Cardiac muscle cell (in vitro differentiated cells and primary cell): ENCODE measurements at regions not wholly inside any gene's neighbourhood (a gene's known extent, or its start where the extent isn't known, plus 50 kb on each side); places are given as distances from the start of the nearest gene placed in this dataset.

Experiments used
- DNase-seq, 2 donors: peaks; one replicate each; pipeline versions ENCODE4 v3.0.0 to v3.0.0-alpha.2; 2010 to 2017; ENCODE audit warnings: low read depth in 1 of 2, low spot score in 1 of 2
- H3K27ac ChIP-seq: fragments of 200-600 bp; sonication (generic); 2 replicates; pipeline ENCODE4 v1.5.1; 2016
- H3K27me3 ChIP-seq: fragments of 200-600 bp; sonication (generic); 2 replicates; pipeline ENCODE4 v1.6.0; 2016; ENCODE audit warnings: control low read depth
- H3K36me3 ChIP-seq: fragments of 200-600 bp; sonication (generic); 2 replicates; pipeline ENCODE4 v1.5.1; 2016; ENCODE audit warnings: control low read depth
- H3K4me1 ChIP-seq: fragments of 200-600 bp; sonication (generic); 2 replicates; pipeline ENCODE4 v1.8.1; 2017; ENCODE audit warnings: low read depth, mild to moderate bottlenecking, mixed run types
- H3K4me3 ChIP-seq: fragments of 200-600 bp; sonication (generic); 2 replicates; pipeline ENCODE4 v1.5.1; 2016; ENCODE audit warnings: mild to moderate bottlenecking
- H3K9me3 ChIP-seq: fragments of 200-600 bp; sonication (generic); 2 replicates; pipeline ENCODE4 v1.5.1; 2017; ENCODE audit warnings: low read depth, mild to moderate bottlenecking, control low read depth
- TF ChIP-seq, protein P1 (sequence below): IDR thresholded peaks from 2 replicates; pipeline ENCODE4 v1.5.1; 2012; ENCODE audit warnings: low read depth, mild to moderate bottlenecking, low read length

- H3K27me3 ChIP-seq: no peaks in the 10 kb centered on the region
- H3K27ac ChIP-seq: no peak overlapping the region
- no peaks in the 10 kb centered on the region for H3K9me3 ChIP-seq
- H3K4me3 ChIP-seq: no peak overlapping the region
- DNase-seq: no peak
- TF ChIP-seq, protein P1, sequence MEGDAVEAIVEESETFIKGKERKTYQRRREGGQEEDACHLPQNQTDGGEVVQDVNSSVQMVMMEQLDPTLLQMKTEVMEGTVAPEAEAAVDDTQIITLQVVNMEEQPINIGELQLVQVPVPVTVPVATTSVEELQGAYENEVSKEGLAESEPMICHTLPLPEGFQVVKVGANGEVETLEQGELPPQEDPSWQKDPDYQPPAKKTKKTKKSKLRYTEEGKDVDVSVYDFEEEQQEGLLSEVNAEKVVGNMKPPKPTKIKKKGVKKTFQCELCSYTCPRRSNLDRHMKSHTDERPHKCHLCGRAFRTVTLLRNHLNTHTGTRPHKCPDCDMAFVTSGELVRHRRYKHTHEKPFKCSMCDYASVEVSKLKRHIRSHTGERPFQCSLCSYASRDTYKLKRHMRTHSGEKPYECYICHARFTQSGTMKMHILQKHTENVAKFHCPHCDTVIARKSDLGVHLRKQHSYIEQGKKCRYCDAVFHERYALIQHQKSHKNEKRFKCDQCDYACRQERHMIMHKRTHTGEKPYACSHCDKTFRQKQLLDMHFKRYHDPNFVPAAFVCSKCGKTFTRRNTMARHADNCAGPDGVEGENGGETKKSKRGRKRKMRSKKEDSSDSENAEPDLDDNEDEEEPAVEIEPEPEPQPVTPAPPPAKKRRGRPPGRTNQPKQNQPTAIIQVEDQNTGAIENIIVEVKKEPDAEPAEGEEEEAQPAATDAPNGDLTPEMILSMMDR: no peak
- H3K36me3 ChIP-seq: no peaks in the 10 kb centered on the region
- peaks cover 7% of the 10 kb centered on the region for H3K4me1 ChIP-seq
Measured at GRCh38 chr4:62235911-62236310, 1035.8 kb downstream of the ADGRL3 start.

GRCh38 chr4:62232814-62233213, 1032.7 kb downstream of the ADGRL3 start:
- TF ChIP-seq, protein P1: no peak
- DNase-seq: peak in 1 of 2 donors; percentile 21

GRCh38 chr4:62231994-62232393, 1031.9 kb downstream of the ADGRL3 start:
- Histone ChIP-seq H3K4me3 (no peak overlapping the region), H3K9me3 (no peaks in the 10 kb centered on the region), H3K36me3 (no peaks in the 10 kb centered on the region), H3K4me1 (peaks cover 7% of the 10 kb centered on the region), H3K27ac (no peak overlapping the region), H3K27me3 (no peaks in the 10 kb centered on the region)
- DNase-seq: no peak
- TF ChIP-seq, protein P1: no peak

More at GRCh38 chr4:62232814-62233213, 1032.7 kb downstream of the ADGRL3 start:
- Histone ChIP-seq H3K4me3 (no peak overlapping the region), H3K27me3 (no peaks in the 10 kb centered on the region), H3K27ac (no peak overlapping the region), H3K9me3 (no peaks in the 10 kb centered on the region), H3K36me3 (no peaks in the 10 kb centered on the region), H3K4me1 (peaks cover 7% of the 10 kb centered on the region)

GRCh38 chr4:62226082-62226481, 1026.0 kb downstream of the ADGRL3 start:
- no peaks in the 10 kb centered on the region for H3K4me1 ChIP-seq
- H3K27ac ChIP-seq: no peak overlapping the region
- H3K9me3 ChIP-seq: no peaks in the 10 kb centered on the region
- H3K36me3 ChIP-seq: no peaks in the 10 kb centered on the region
- no peaks in the 10 kb centered on the region for H3K27me3 ChIP-seq
- TF ChIP-seq, protein P1: no peak
- no peak overlapping the region for H3K4me3 ChIP-seq
- DNase-seq: no peak

- no peaks in the 10 kb centered on the region for H3K4me1 ChIP-seq
- DNase-seq: no peak
- H3K27me3 ChIP-seq: no peaks in the 10 kb centered on the region
- no peak overlapping the region for H3K27ac ChIP-seq
- no peaks in the 10 kb centered on the region for H3K9me3 ChIP-seq
- TF ChIP-seq, protein P1: no peak
- no peaks in the 10 kb centered on the region for H3K36me3 ChIP-seq
- H3K4me3 ChIP-seq: no peak overlapping the region
Measured at GRCh38 chr4:62222121-62222520, 1022.0 kb downstream of the ADGRL3 start.

DNA sequence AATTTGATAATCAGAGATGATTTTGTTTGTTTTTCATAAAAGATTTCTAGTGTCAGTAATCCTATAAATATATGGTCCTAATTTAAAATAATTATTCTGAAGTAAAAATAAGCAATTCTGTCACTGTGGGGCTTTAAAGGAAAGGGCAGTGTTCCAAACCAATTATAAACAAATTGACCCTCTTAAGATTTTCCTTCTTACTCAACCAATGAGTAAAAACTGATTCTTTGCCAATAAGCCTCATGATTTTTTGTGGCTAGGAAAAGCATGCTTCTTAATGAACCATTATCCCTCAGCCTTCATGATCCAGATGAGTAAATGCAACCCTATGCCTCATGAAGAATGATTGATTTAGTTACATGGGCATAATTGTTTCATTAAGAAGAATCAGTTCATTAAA, 1010.4 kb downstream of the ADGRL3 start:
- TF ChIP-seq, protein P1: no peak
- H3K27me3 ChIP-seq: no peaks in the 10 kb centered on the region
- DNase-seq: no peak
- H3K27ac ChIP-seq: no peak overlapping the region
- no peaks in the 10 kb centered on the region for H3K9me3 ChIP-seq
- no peaks in the 10 kb centered on the region for H3K4me1 ChIP-seq
- no peaks in the 10 kb centered on the region for H3K36me3 ChIP-seq
- H3K4me3 ChIP-seq: no peak overlapping the region
